HG02763 (cell line): ENCODE measurements at regions not wholly inside any gene's neighbourhood (a gene's known extent, or its start where the extent isn't known, plus 50 kb on each side); places are given as distances from the start of the nearest gene placed in this dataset.

Experiments used
- ATAC-seq: cut with Tn5 transposase; IDR thresholded peaks from one replicate; pipeline ENCODE4 v1.9.1; 2021; ENCODE audit warnings: mild to moderate bottlenecking, moderate library complexity; ENCODE audit not compliant: unreplicated experiment

DNA sequence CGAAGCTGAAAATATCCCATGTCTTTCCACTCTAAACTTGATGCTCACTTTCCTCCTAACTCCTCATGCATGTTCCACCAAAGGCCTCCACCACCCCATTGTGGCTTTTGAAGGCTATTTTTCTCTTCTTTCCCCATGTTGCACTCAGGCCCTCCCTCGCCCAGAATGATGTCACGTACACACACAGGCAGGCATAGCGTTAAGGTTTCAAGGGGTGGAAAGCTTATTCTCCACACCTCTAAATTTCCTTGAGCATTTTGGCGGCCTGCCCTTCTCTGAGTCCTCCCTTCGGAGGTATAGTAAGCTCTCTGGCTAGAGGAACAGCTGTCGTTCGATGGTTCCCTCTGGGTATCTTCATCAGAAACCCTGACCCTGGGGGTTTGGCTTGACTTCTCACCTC is 673.5 kb downstream of the ACTL7B start:
- no peak for ATAC-seq

DNA sequence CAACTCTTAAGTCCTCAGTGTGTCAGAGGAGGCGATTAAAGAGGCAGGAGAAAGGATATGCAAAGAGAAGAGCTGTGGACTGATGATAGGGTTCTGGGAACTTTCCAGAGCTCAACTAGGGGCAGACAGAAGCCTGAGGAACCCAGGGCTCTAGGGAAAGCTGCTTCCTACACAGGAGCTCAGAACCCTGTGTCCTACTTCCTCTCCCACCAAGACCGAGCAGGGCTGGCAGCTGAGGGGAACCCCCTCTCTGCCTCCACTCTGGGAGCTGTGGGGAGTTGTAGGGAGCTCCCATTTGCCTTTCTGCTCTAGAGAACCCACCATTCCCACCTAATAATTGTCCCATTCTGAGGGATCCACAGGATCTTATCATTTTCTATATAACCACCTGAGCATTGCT is 674.3 kb downstream of the ACTL7B start:
- ATAC-seq: no peak

DNA sequence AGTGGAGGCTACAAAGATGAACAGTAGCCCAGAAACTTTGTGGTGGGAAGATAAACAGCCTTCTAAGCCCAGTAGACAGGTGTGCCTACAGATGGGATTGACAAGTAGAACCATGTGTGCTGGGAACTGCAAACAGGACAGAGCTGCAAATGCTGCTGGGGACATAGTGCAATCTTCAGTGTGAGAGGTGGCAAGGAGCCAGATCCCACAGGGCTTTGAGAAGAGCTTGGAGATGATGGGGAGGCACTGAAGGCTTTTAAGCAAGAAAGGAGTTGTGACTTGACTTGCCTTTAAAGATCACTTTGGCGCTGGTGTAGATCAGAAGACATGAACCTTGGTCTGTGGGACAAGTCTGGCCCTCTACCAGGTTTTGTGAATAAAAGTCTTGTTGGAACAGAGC is 675.2 kb downstream of the ACTL7B start:
- no peak for ATAC-seq

DNA sequence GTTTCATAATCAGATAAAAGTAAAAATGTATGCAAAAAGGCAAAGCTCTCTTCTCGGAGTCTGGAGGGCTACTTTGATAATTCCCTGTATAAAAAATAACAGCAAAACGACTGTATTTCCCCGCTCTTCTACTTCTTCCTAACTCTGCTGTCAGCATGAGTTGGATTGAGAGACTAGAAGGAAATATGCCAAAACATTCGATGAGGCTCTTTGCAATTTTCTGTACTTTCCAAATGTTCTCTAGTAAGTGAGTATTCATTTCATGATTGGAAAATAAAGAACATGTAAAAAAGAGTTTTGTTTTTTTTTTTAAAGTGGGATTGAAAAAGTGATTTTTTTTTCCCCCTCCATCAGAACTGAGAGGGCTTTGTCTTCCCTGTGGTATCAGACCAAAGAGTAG is 677.5 kb downstream of the ACTL7B start:
- no peak for ATAC-seq

DNA sequence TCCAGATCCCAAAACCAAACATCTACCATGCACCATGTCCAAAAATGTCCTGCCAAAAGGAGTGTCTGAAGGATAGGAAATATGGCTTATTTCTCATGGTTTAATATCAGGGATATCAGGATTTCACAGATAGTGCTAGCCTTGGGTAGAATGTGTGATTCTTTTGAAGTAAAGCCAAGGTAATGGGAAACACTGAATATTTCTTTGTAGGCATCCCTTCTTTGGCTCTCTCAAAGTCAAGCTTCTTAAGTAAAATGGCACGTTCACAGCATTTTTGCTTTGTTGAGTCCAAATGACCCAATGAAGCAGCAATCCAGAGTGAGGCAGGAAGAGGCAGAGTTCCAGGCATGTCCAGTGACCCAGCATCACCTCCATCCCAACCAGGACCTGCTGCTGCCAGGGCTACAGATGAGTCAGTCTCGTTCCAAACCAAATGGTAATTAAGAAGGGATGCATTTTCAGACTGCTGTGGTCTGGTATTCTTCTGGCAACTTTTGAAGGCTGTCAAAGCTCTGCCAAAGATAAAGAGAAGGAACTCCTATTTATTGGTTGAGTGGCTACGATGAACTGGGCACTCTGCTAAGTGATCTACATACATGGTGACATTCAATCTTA is 678.8 kb upstream of the KLF4 start:
- no peak for ATAC-seq

DNA sequence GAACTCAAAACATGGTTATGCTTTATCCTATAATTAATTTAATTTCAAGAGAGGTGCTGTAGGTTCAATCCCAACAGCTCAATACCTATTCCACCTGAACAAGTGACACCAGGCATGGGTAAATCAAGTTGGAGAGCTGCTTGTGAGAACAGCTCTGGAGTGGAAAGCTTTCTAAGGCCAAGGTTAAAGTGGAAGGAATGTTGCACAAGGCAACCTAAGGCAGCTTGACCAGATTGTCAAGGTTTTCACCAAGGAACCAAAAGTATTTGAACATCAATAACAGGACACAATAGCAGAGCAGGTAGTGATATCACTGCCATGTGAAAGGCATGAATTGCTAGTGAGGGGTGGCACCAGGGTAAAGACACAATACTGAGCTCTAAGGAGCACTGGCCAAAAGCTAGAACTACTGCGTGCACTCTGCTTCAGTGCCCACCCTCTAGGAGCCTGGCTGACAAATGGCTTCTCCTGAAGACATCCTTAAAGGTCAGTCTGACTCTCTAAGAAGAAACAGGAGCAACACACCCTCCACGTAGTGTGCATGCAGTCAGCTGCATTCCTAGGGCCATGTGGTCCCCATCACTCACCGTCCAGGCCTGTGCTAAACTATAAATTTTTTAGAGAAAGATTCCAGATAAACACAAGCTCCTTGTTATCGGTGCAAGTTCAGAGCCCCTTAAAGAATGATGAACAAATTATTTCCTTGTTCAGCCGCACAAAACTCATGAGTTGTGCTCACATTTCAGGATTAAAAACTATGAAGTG is 677.7 kb upstream of the KLF4 start:
- ATAC-seq: no peak

DNA sequence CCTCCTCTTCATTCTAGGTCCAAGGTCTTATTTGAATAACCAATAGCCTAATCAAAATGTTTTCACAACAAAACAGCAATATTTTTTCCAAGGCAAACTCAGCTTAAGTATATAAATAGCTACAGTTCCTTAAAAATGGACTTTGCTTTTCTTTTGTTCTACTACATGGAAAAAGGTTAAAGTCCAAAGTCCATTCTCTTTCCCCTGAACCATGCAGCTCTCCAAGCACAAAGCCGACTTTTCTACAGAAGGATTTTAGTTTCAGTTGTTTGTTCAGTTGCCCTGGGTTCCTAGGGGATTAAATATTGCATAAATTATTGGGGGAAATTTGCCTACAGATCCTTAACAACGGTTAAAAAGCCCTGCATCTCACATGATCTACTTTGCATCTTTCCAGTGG is 677.0 kb upstream of the KLF4 start:
- no peak for ATAC-seq

DNA sequence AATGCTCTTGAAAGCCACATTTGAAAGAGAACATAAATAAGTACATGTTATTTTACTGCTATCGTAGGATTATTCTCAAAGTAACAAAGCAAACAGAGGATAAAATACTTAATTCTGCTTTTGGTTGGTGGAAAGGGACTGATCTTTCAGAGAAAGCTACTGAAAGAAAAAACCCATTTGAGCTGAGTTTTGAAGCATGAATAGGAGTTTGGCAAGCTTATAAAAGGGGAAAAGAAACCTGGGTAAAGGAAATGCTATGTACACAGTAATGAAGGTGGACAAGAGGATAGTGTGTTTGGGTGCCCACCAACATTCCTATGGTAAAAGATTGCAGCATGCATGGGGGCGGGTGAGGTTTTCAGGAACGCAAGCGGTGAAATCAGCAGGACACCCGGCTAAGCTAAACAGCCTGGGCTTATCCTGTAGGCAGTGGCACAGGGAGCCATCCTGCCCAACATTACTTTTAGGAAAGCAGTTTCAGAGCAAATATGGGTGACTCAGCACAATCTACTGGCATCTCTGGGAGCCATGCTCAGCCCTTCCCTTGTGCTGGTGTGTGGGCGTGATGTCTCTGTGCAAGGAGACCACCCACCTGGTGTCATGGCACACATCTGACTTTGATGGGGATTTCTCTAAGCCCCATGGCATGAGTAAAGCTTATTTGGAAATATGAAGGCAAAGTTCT is 673.9 kb upstream of the KLF4 start:
- ATAC-seq: no peak

DNA sequence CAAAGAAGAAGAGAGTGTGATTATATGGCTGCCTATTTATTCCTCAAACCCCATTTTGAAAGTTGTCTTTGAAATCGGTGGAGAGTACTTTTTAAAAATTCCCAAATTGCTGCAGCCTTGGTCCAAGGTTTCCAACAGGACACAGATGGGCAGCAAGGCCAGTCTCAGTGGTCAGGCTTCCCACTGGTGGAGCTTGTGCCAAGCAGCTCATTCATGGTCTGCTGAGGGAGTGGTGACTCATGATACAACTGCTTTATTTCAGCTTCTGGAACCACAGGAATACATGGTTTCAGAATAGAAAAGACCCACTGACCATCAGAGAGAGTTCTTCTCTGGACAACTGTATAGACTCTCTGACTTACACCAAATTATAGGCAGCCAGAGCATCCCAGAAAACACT is 673.1 kb upstream of the KLF4 start:
- ATAC-seq: no peak

DNA sequence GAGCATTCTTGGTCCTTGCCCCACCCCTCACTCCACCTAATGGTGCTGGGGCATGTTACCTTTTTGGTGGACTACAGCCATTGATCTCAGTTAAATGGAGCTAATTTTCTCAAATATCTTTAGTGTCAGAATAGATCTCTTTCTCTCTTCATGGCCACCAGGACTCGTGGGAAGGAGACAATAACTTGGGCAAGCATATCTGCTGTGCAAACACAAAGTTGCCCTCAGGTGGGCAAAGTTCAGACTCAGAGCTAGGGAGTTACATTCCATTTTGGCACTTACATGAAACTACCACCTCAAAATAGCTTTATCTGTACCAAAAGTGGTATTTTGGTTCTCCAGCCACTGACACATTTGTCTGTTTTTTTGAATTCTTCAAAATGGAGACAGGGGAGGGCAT is 671.9 kb upstream of the KLF4 start:
- no peak for ATAC-seq

DNA sequence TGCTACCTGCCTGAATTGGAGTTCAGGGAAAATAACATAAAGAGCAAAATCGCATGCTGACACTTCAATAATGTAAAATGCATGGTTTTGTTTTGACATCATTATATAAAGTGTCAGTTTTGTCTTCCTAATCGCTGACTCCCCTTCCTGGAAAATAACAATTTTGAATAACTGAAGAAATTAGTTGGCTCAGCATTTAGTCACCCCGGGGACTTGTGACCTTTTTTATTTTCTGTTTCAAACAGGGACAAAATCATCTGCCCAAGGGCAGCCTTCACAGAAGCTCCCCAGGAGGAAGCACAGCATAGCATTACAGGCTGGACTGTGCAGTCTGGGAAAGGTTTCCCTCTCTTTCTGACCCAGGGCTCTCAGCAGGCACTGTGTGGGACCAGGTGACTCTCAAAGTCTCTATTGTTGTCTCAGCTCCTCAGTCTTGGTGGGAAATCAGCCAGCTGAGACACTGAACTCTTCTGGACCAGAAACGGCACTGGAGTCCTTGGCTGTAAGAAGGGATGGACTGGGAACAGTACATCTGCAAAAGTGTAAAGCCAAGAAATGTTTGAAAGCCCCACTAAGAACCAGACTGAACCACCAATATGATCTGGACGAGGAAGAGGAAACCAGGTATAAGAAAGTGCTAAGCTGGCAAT is 671.3 kb upstream of the KLF4 start:
- no peak for ATAC-seq

DNA sequence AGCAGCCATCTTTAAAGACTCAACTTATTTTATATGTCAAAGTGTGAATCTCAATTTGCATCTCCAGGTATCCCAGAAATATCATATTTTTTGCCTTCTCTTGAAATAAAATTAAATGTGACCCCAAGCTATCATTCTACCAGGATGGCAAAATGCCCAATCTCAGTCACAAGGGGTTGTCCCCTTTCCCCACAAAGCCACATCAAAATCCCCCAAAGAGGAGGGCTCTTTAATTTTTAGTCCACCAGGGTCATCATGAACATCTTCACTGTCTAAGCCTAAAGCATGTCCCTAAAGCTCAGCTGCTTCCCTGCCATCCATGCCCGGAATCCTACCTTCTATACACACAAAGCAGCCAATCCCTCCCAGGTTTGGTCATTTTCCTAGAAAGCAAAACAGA is 670.5 kb upstream of the KLF4 start:
- ATAC-seq: no peak

DNA sequence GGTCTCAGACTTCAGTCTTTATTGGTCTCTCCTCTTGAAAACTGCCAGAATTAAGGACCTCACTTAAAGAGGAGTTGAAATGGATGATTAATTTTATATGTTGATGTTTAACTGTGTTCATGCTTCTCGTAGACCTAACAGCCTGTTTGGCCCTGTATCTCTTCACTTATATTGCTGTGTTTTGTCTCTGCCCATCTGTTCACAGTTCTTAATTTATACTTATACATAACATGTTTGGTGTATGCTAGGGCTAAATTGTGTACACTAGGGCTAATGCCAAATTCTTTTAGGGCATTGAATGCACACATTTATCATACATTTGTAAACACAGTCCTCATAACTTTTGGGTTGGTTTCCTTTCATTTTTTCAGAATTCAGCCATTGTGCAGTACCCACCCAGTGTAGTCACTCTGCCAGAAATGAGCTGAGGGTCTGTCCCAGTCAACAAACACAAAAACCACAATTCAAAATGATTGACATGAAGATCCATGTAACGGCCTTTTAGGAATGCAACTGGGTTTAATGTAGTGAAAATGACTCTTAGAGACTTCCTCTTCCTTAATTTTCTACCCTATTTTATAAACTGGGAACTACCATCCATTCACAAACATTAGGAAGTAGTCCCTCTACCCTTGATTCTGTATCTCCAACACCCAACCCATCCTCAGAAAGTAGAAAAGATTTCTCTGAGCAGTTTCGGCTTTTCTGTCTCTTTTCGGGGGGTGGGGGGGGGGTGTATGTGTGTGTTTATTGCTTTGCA is 668.8 kb upstream of the KLF4 start:
- no peak for ATAC-seq

DNA sequence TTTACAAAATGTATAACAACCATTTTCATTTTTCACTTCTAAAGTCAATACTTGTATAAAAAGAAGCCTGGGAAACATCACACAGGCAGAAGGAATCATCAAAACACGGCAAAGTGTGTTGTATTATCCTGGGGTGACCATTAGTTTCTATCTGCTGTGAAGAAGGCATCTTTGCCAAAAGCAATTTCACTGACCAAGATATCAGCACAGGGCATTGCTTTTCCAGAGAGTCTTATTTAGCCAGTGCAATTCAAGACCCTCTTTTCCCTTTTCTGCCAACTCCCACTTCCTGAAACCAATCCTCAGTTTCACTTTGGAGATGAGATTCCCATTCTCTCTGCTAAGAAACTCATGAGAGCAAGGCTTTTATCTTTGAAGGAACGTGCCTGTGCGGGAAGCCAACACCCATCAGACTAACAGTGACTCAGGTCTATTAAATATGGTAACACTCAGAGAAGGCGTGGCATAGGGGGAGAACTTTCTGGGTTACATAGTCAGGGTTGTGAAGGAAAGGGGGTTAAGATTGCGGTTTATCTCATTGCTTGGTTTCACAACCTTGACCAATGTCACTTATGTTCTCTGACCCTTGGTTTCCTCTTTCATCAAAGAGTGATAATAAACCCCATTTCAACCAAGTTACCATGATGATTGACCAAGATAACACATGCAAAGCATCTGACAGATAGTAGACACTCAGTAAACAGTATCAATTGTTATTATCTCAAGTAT is 666.9 kb upstream of the KLF4 start:
- ATAC-seq: no peak

DNA sequence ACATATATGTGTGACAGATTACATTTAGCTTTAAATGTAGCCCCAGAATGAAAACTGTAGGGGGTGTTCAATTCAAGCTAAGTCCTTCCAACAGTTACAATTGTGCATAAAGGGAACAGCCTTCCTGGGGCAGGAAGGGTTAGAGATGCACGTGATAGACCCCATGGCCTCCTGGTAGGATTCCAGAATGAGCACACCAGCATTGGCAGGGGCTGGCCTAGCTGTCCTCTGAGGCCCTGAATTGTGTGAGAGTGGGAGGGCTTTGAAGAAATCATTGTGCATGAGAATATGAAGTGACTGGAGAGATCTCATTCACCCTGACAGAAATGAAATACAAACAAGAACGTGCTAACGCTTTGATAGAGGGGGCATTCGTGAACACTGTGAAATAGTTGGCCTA is 663.8 kb upstream of the KLF4 start:
- no peak for ATAC-seq

DNA sequence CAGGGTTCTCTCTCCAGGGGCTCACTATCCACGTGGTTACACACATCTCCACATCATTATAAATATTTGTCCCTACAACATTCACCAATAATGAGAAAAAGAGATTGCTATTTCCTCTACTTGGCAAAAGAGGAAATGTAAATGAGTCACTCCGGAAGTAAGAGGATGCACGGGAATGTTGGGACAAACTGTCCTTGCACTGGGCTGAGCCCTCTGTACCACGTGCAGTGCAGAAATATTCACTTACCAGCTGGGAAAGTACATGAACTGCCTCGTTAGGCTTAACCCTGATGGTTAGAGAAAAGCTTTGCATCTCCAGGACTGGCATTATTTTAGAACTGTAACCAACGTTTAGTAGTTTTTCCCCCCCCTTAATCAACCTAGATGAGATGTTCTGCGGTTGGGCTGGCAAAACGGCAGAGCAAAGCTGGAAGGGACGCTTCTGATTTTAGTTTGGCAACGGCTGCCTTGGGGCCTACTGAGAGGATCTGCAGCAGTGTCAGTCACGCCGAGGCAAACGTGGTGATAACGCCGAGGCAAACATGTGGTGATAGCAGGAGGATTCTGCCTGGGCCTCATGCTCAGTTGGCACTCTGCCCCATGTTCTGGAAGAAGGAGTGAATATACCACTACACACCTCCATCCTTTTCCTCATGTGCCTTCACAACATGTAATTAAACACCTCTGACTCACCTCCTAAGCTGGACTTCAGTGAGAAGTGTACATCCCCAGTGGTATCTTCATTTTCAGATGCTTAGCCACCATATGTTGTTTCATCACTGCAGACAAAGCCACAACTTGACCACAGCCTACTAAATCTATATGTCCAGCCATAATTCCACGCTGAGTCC is 661.4 kb upstream of the KLF4 start:
- no peak for ATAC-seq

DNA sequence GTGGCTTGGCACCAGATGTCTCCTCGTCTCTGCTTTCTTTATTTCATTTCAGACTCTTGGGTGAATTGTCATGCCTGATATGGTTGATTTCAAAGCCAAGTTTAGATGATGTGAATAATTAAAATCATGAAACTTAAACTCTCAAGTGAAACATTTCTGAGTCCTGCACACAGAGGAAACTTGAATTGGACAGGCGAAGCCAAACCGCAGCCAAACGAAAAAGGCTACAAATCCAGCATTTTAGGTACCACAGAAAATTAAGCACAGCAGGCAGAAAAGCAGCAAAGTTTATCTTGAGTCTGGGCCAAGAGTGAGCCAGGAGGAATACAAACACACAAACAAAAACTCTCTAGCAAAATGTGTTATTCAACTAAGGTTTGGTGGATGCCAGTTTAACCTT is 659.8 kb upstream of the KLF4 start:
- no peak for ATAC-seq

DNA sequence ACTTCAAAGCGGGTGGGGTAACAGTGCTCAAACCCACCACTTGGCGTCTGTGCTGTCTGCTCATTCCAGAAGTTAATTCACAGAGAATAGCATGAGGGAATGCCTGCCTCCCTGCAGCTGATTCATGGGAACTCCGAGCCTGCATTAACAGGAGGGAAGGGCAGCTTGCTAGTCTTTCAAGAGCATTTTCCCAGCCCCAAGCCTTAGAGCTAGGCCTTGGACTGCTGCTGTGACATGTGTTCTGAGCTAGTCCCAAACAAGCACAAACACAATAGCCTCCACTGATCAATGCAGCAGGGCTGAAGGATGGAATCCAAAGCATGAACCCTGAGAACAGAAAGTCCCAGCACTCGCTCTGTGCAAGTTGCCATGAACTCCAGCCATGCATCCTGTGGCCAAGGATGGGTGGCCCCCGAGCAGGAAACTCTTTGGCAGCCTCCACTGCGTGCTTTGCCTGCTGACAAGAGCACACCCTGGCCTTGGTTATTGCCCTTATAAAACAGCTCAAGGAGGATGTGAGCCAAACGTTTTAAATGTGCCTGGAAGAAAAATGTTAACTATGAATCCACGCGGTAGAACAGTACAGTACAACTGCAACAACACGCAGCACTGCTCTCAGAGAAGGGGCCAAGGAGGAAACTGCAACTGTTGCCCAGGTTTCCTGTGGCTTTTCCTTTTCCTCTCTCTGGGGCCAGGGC is 653.1 kb upstream of the KLF4 start:
- ATAC-seq: no peak

DNA sequence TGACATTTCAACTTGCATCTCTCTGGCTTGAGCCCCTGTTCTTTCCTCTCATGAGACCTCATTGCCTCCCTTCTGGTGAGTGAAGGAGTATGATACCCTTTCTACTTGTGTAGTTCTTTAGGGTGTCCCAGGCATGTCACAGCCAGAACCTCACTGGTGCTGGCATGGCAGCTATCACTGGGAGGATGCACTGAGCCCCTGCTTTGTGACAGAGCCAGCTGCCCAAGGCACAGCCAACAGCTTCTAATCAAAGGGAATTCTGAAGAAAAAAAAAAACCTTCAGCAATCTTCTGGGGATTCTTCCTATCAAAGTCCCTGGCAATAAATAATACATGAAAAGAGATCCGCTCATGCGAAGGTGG is 652.6 kb upstream of the KLF4 start:
- ATAC-seq: no peak
